ENCODE measurements at regions not wholly inside any gene's neighbourhood (a gene's known extent, or its start where the extent isn't known, plus 50 kb on each side); places are given as distances from the start of the nearest gene placed in this dataset.

DNA sequence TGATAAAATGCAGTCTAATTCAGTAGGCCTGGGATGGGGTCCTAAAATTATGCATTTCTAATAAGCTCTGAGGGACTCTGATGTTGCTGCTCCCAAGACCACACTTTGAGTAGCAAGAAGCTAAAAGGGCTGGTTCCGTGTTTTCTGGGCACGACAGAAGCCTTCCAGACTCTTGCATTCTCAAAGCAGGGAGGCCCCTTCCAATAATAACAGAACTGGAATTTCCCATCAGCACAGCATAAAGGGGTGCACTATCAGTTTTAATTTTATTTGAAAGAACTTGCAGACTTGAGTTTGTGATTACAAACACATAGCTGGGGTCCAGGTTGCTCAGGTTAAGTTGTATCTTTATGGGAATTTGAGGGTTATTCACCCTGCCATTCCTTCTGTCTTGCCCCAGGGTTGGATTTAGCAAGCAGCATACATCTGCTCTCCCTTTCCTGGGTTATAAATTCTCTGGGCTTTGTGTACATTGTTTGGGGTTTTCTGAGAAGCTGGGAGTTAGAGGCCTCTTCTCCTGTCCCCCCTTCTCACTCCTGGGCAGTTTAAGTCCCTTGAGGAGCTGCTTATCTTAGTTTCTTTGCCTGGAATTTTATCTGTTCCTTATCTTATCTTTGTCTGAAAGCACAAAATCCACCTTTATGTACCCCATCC lies 94.2 kb upstream of the SLC2A1 start:
- DNase-seq (ENCODE audit: extremely low spot score, unreplicated experiment), result no peak
- TF ChIP-seq, protein P1, sequence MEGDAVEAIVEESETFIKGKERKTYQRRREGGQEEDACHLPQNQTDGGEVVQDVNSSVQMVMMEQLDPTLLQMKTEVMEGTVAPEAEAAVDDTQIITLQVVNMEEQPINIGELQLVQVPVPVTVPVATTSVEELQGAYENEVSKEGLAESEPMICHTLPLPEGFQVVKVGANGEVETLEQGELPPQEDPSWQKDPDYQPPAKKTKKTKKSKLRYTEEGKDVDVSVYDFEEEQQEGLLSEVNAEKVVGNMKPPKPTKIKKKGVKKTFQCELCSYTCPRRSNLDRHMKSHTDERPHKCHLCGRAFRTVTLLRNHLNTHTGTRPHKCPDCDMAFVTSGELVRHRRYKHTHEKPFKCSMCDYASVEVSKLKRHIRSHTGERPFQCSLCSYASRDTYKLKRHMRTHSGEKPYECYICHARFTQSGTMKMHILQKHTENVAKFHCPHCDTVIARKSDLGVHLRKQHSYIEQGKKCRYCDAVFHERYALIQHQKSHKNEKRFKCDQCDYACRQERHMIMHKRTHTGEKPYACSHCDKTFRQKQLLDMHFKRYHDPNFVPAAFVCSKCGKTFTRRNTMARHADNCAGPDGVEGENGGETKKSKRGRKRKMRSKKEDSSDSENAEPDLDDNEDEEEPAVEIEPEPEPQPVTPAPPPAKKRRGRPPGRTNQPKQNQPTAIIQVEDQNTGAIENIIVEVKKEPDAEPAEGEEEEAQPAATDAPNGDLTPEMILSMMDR (conservative IDR thresholded peaks at IDR 0.05), result no peak
- Mint-ChIP-seq H3K4me3 (no peak overlapping the region), H3K36me3 (no peaks in the 10 kb centered on the region), H3K27me3 (no peaks in the 10 kb centered on the region), H3K27ac (peak overlapping the region; percentile 81), H3K9me3 (no peaks in the 10 kb centered on the region), H3K4me1 (ENCODE audit: unreplicated experiment) (peaks cover 47% of the 10 kb centered on the region)

DNA sequence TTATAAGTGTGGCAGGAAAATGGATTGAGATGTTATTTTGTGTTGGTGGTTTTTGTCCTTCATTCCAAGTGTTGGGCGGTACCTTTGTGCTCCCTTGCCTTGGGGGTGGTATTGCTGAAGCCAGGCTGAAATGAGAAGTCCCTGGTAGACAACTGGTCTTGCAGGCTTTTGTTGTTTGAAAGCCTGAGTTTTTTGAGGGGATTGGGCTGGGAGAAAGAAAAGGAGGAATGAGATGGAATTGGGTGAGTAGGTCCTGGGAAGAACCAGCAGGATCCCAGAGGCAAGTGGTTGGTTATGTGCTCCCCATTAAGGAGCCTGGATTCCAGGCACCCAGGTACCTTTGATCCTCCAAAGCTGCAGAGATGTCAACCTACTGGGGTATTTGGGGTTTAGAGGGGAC lies 93.7 kb upstream of the SLC2A1 start:
- TF ChIP-seq, protein P1 (conservative IDR thresholded peaks at IDR 0.05), result no peak
- no peak for DNase-seq (ENCODE audit: extremely low spot score, unreplicated experiment)
- Mint-ChIP-seq H3K36me3 (no peaks in the 10 kb centered on the region), H3K4me3 (peak overlapping the region; percentile 61), H3K4me1 (ENCODE audit: unreplicated experiment) (peaks cover 41% of the 10 kb centered on the region), H3K9me3 (no peaks in the 10 kb centered on the region), H3K27ac (peak overlapping the region; percentile 86), H3K27me3 (no peaks in the 10 kb centered on the region)

DNA sequence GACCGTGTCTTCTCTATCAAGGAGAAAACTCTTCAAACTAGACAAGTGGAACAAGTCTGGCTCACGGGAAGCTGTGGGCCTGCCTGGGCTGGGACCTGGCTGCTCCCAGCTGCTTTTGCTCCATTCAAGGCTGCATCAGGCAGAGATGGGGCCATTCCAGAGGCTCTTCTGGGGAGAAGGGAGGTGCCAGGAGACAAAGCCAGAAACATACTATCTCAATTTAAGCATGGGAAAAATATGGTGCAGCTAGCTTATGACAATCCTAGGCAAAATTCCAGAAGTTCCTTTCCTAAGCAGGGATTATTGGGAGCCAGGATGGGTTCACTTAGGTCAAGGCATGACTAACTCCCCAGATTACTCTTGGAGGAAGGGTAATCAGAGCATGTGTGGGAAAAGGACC lies 90.8 kb upstream of the SLC2A1 start:
- Mint-ChIP-seq H3K9me3 (no peaks in the 10 kb centered on the region), H3K27me3 (no peaks in the 10 kb centered on the region), H3K4me3 (no peak overlapping the region), H3K36me3 (no peaks in the 10 kb centered on the region), H3K4me1 (ENCODE audit: unreplicated experiment) (peaks cover 34% of the 10 kb centered on the region), H3K27ac (no peak overlapping the region)
- DNase-seq (ENCODE audit: extremely low spot score, unreplicated experiment), result no peak
- TF ChIP-seq, protein P1 (conservative IDR thresholded peaks at IDR 0.05), result no peak

DNA sequence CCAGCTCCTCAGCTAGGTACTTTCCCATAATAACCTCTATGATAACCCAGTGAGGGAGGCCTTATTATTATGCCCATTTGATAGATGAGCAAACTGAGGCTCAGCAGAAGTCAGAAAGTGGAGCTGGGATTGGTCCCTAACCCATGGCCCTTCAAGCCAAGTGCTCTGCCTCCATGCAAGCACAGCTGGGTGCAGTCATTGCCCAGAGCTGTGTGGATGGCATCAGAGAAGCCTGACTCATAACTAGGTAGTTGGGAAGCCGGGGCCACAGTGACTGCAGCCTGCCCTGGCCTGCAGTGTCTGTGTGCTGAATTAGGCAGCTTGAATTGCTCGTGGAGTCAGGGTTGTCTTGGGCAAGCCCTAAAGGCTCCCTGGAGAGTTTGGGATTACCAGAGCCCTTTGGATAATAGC lies 89.9 kb upstream of the SLC2A1 start:
- TF ChIP-seq, protein P1 (conservative IDR thresholded peaks at IDR 0.05), result no peak
- peaks cover 34% of the 10 kb centered on the region for H3K4me1 Mint-ChIP-seq (ENCODE audit: unreplicated experiment)
- DNase-seq (ENCODE audit: extremely low spot score, unreplicated experiment), result no peak
- no peak overlapping the region for H3K4me3 Mint-ChIP-seq
- no peaks in the 10 kb centered on the region for H3K9me3 Mint-ChIP-seq
- no peak overlapping the region for H3K27ac Mint-ChIP-seq
- no peaks in the 10 kb centered on the region for H3K27me3 Mint-ChIP-seq
- H3K36me3 Mint-ChIP-seq, result no peaks in the 10 kb centered on the region

DNA sequence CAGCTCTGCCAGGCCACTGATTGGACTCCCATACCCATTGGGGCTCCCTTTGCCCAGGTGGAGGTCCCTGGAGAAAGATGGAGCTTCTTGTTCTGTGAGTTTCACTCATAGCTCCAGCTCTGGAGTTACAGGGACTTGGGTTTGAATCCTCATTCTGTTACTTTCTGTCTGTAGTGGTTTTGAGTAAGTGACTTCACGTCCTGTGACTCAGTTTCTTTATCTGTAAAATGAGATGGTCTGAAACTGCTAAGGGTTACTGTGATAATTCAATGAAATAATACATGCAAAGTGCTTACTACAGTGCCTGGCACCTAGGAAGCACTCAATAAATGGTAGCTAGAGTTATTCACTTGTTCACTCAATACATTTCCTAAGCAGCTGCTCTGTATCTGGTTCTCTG lies 88.5 kb upstream of the SLC2A1 start:
- Mint-ChIP-seq H3K4me3 (no peak overlapping the region), H3K27me3 (no peaks in the 10 kb centered on the region), H3K36me3 (no peaks in the 10 kb centered on the region), H3K4me1 (ENCODE audit: unreplicated experiment) (peaks cover 20% of the 10 kb centered on the region), H3K27ac (no peak overlapping the region), H3K9me3 (no peaks in the 10 kb centered on the region)
- no peak for DNase-seq (ENCODE audit: extremely low spot score, unreplicated experiment)
- TF ChIP-seq, protein P1 (conservative IDR thresholded peaks at IDR 0.05), result no peak

Data from type B pancreatic cell (in vitro differentiated cells).